PC-9 (cell line): ENCODE measurements at regions not wholly inside any gene's neighbourhood (a gene's known extent, or its start where the extent isn't known, plus 50 kb on each side); places are given as distances from the start of the nearest gene placed in this dataset.

ENCODE experiments used
- BruUV-seq: library from RNA; stranded (reverse); fragments of 400-500 nt; replicated peaks from 2 replicates; lab custom pipeline; 2021; lab: Mats Ljungman, UMichigan
- CTCF ChIA-PET: fragments of 300-600 bp; sonication (Branson Sonifier 250); formaldehyde crosslinking; loops from one replicate; lab custom pipeline; 2022; ENCODE audit warnings: antibody characterized with exemption; lab: Charles Lee
- POLR2A ChIA-PET: fragments of 300-600 bp; sonication (Branson Sonifier 250); formaldehyde crosslinking; loops from one replicate; lab custom pipeline; 2022; ENCODE audit warnings: antibody characterized with exemption; ENCODE audit not compliant: unreplicated experiment; lab: Charles Lee
- DNase-seq, 2 experiments: peaks; one replicate each; pipeline versions ENCODE4 v3.0.0 to v3.0.0-alpha.2; 2015 to 2022; ENCODE audit warnings: mixed read lengths in 1 of 2
- H2AFZ ChIP-seq: fragments of 200-600 bp; sonication (generic); 2 replicates; pipeline ENCODE4 v1.8.1; 2017; ENCODE audit warnings: antibody characterized with exemption
- H3F3A ChIP-seq: fragments of 200-600 bp; sonication (generic); 2 replicates; pipeline ENCODE4 v1.8.1; 2017; ENCODE audit warnings: antibody characterized with exemption, mild to moderate bottlenecking, low read depth; ENCODE audit not compliant: insufficient read depth
- H3K27ac ChIP-seq: fragments of 200-600 bp; sonication (generic); 2 replicates; pipeline ENCODE4 v1.6.1; 2016; ENCODE audit warnings: mixed run types
- H3K27me3 ChIP-seq: fragments of 200-600 bp; sonication (generic); 2 replicates; pipeline ENCODE4 v1.6.1; 2016; ENCODE audit warnings: low read depth, mixed run types; ENCODE audit not compliant: insufficient read depth
- H3K36me3 ChIP-seq: fragments of 200-600 bp; sonication (generic); 2 replicates; pipeline ENCODE4 v1.6.1; 2016; ENCODE audit warnings: low read depth, mixed run types
- H3K4me1 ChIP-seq: fragments of 200-600 bp; sonication (generic); replicated peaks from 2 replicates; pipeline ENCODE4 v1.6.1; 2016; ENCODE audit warnings: mixed run types; ENCODE audit not compliant: insufficient read depth
- H3K4me2 ChIP-seq: fragments of 200-600 bp; sonication (generic); 2 replicates; pipeline ENCODE4 v1.6.1; 2017; ENCODE audit warnings: mixed run types
- H3K4me3 ChIP-seq: fragments of 200-600 bp; sonication (generic); 2 replicates; pipeline ENCODE4 v1.6.1; 2016; ENCODE audit warnings: mixed run types
- H3K79me2 ChIP-seq: fragments of 200-600 bp; sonication (generic); 2 replicates; pipeline ENCODE4 v1.6.1; 2017; ENCODE audit warnings: low read depth, mixed run types
- H3K9me2 ChIP-seq: fragments of 200-600 bp; sonication (generic); 2 replicates; pipeline ENCODE4 v1.8.1; 2017; ENCODE audit warnings: mild to moderate bottlenecking; ENCODE audit not compliant: insufficient read depth
- H3K9me3 ChIP-seq: fragments of 200-600 bp; sonication (generic); 2 replicates; pipeline ENCODE4 v1.8.1; 2016; ENCODE audit warnings: low read depth; ENCODE audit not compliant: insufficient read depth
- H4K20me1 ChIP-seq: fragments of 200-600 bp; sonication (generic); 2 replicates; pipeline ENCODE4 v1.8.1; 2017; ENCODE audit not compliant: insufficient read depth
- CTCF ChIP-seq: fragments of 200-600 bp; sonication (generic); conservative IDR thresholded peaks from 2 replicates; pipeline ENCODE4 v1.6.1; 2017; ENCODE audit warnings: mixed run types, antibody characterized with exemption, mild to moderate bottlenecking, moderate library complexity
- EZH2 ChIP-seq: fragments of 200-600 bp; sonication (generic); IDR thresholded peaks from 2 replicates; pipeline ENCODE4 v1.8.0; 2017; ENCODE audit warnings: antibody characterized with exemption, low read depth
- intact Hi-C: fragments of 100-400 bp; cut with micrococcal nuclease; formaldehyde crosslinking; loops from one replicate; pipeline ENCODE4 v1.10.0; 2022; ENCODE audit not compliant: unreplicated experiment

GRCh38 chr1:147843486-147843885 lies 59.1 kb upstream of the GJA8 start:
- Histone ChIP-seq H3K4me2 (no peak overlapping the region), H3K4me3 (no peak overlapping the region), H3K9me2 (no peaks in the 10 kb centered on the region), H3F3A (0 out of 2 replicates have a peak, but pooled peaks cover under 1% of the 10 kb centered on the region), H3K4me1 (peaks cover 16% of the 10 kb centered on the region), H2AFZ (no peak overlapping the region), H3K36me3 (no peaks in the 10 kb centered on the region), H3K27ac (no peak overlapping the region), H3K27me3 (no peaks in the 10 kb centered on the region), H3K79me2 (no peaks in the 10 kb centered on the region), H3K9me3 (no peaks in the 10 kb centered on the region), H4K20me1 (no peaks in the 10 kb centered on the region)
- no peak for DNase-seq
- POLR2A ChIA-PET, result no interaction called here
- no peak for TF ChIP-seq CTCF
- no peak for TF ChIP-seq EZH2
- CTCF ChIA-PET, result interaction anchor here (0.7 kb wide), 1 partner anchor 216 kb away, joined by 3 read pairs; no protein-coding TSS in a partner anchor
- no TSS peak for BruUV-seq
- intact Hi-C loops, result no loop called here

GRCh38 chr1:147847831-147848230 lies 54.8 kb upstream of the GJA8 start:
- intact Hi-C loops, result no loop called here
- H3K79me2 ChIP-seq, result no peaks in the 10 kb centered on the region
- TF ChIP-seq CTCF, result no peak
- no peak for TF ChIP-seq EZH2
- no peak overlapping the region for H3K4me2 ChIP-seq
- no peaks in the 10 kb centered on the region for H3K27me3 ChIP-seq
- ChIA-PET CTCF (no interaction called here), POLR2A (no interaction called here)
- peaks cover 31% of the 10 kb centered on the region for H3F3A ChIP-seq
- H3K9me2 ChIP-seq, result no peaks in the 10 kb centered on the region
- H3K4me3 ChIP-seq, result no peak overlapping the region
- no peaks in the 10 kb centered on the region; the same call in 1 of the 2 replicates for H3K9me3 ChIP-seq
- H3K36me3 ChIP-seq, result no peaks in the 10 kb centered on the region
- no peaks in the 10 kb centered on the region for H4K20me1 ChIP-seq
- DNase-seq, result no peak
- no TSS peak for BruUV-seq
- peaks cover 54% of the 10 kb centered on the region for H3K4me1 ChIP-seq
- no peak overlapping the region for H3K27ac ChIP-seq
- H2AFZ ChIP-seq, result no peak overlapping the region

- no peaks in the 10 kb centered on the region for H4K20me1 ChIP-seq
- intact Hi-C loops, result no loop called here
- ChIA-PET CTCF (no interaction called here), POLR2A (interaction anchor here (0.6 kb wide), 1 partner anchor 150 kb away, joined by 7 read pairs; no protein-coding TSS in a partner anchor)
- TF ChIP-seq CTCF, result no peak
- TF ChIP-seq EZH2, result no peak
- no peaks in the 10 kb centered on the region for H3K79me2 ChIP-seq
- H3K4me1 ChIP-seq, result peaks cover 67% of the 10 kb centered on the region
- H3K4me2 ChIP-seq, result peak overlapping the region; percentile 36
- no peaks in the 10 kb centered on the region for H3K36me3 ChIP-seq
- H3K27ac ChIP-seq, result peak overlapping the region; percentile 66
- BruUV-seq, result no TSS peak
- H3K9me3 ChIP-seq, result no peaks in the 10 kb centered on the region; the same call in 1 of the 2 replicates
- no peaks in the 10 kb centered on the region for H3K9me2 ChIP-seq
- H3K27me3 ChIP-seq, result no peaks in the 10 kb centered on the region
- H3F3A ChIP-seq, result peaks cover 44% of the 10 kb centered on the region
- no peak overlapping the region for H3K4me3 ChIP-seq
- H2AFZ ChIP-seq, result 0 out of 2 replicates have a peak overlapping the region, but pooled peaks have one; percentile 37
- DNase-seq, result peak in 1 of 2 experiments; percentile 69
Observed at GRCh38 chr1:147849098-147849895, 53.3 kb upstream of the GJA8 start.
